ENCODE measurements at regions not wholly inside any gene's neighbourhood (a gene's known extent, or its start where the extent isn't known, plus 50 kb on each side); places are given as distances from the start of the nearest gene placed in this dataset.

DNA sequence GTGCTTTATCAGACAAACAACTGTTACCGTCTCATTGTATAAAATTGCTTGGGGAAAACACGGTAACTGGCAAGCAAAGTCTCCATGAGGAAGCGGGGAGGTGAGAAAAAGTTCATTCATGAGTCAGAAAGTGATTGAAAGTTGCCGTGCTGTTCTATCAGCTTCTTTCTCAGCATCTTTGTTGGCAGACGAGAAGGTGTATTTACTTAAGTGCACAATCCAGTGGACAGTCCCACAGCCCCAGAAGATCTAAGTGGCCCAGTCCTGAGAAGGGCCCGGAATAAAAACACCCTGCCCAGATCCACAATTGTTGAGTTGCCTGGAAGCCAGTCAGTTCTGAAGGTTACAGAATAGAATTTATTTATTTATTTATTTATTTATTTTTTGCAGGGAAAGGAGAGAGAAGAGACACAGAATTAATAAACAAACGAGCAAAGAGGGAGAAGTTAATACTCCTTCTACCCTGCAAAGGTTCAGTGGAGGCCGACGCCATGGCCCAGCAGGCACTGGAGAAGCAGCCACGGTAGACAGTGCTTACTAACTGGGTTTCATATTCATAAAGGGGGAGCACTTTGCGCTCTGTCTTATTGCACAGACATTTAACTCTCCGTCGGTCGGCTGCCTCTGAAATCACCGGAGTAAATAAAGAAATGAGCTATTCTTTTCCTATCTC lies 676.0 kb upstream of the SALL3 start:
- TF ChIP-seq POLR2A (IDR thresholded peaks at IDR 0.05; ENCODE audit: low read length) (no peak), GATA1 (IDR thresholded peaks at IDR 0.05; ENCODE audit: low read depth, low read length) (no peak)

All from erythroblast (primary cell).